ENCODE measurements at regions not wholly inside any gene's neighbourhood (a gene's known extent, or its start where the extent isn't known, plus 50 kb on each side); places are given as distances from the start of the nearest gene placed in this dataset.
"Not testable (repeated sequence)": the region's sequence is repeated elsewhere in the genome, so short reads cannot be mapped to it uniquely, and the experiment has no call there.

DNA sequence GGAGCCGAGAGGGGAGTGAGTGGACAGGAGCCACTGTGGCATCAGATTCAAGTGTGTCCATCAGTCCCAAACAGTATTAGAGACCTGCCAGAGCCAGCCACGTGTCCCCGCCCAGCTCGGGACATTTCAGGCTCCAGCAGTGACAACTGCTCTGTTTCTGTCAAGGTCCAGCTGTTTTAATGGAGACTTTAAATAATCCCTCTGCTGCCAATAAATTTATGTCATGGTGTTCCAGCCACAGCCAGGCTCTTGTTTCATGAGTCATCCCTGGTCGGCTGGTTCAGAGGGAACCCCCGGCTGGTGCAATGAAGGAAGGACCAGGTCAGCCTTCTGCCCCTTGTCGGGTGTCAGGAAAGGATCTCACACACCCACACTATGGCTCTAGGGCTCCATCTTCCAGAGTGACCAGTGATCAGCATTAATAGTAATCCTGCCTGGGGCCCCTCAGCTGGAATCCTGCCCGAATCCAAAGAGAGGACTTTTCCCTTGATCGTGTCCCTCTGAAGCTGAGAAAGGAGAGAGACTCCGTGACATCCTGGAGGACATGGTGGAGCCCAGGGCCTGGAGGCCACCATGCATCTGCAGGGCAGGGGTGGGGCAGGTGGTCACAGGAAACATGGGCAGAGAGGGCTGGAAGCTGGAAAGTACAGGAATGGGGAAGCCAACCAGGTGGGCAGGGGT is 197.3 kb downstream of the MATN1 start:
- DNase-seq: no peak

DNA sequence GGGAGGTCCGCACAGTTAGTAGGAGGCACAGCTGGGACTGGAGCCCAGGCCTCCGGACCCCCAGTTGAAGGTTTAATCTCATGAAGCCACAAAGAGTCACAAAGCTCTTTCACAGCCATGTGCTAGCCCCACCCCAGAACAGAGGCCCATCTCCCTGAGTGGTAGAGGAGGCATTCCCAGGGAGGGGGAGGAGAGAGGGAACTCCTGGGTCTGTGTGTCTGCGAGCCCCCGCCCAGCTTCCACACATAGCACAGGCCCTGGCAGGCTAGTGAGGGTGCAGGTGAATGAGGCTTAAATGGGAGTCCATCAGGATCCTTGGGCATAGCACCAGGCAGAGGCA is 197.8 kb downstream of the MATN1 start:
- DNase-seq: no peak

DNA sequence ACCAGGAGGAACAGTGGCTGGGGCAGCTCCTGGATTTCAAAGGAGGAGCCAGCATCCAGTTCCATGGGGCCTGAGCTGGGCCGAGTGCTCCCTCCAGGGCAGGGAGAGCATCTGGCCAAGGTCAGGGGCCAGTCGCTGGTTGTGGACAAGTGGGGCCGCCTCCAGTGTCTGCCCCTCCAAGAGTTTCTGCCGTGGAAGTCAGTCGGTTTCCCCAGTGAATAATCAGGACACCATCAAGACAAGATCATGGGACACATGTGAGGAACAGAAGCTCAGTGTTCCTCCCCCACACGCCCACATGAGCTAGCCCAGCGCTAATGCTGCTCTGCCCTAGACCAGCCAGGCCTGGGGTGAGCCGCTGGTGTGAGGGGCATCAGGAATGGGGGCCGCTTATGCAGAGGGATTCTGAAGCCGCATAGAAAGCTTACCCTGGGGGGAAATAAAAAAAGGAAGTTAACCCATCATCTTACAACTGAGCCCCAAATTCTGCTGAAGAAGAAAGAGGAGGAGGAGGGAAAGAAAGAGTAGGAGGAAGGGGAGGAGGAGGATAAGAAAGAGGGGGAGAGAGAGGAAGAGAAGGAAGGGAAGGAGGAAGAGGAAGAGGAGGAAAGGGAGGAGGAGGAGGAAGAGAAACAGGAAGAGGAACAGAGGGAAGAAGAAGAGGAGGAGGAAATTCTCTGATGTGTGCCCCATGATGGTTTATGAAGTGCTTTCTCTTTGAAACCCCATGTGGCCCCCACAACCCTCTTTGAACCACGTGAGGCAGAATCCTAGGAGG is 198.4 kb downstream of the MATN1 start:
- DNase-seq: no peak

DNA sequence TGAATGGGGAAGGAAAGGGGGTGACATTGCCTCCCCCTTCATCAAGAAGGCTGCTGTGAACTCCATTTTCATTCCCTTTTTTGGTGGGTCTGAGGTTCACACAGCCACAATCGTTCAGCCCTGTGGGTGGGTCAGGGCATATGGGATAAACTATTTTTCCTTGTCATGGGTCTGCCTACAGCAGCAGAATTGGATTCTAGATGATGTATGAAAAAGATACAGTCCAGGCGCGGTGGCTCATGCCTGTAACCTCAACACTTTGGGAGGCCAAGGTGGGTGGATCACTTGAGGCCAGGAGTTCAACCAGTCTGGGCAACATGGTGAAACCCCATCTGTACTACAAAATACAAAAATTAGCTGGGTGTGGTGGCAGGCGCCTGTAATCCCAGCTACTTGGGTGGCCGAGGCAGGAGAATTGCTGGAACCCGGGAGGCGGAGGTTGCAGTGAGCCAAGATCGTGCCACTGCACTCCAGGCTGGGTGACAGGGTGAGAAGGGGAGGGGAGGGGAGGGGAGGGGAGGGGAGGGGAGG is 199.3 kb downstream of the MATN1 start:
- not testable (repeated sequence) for DNase-seq

DNA sequence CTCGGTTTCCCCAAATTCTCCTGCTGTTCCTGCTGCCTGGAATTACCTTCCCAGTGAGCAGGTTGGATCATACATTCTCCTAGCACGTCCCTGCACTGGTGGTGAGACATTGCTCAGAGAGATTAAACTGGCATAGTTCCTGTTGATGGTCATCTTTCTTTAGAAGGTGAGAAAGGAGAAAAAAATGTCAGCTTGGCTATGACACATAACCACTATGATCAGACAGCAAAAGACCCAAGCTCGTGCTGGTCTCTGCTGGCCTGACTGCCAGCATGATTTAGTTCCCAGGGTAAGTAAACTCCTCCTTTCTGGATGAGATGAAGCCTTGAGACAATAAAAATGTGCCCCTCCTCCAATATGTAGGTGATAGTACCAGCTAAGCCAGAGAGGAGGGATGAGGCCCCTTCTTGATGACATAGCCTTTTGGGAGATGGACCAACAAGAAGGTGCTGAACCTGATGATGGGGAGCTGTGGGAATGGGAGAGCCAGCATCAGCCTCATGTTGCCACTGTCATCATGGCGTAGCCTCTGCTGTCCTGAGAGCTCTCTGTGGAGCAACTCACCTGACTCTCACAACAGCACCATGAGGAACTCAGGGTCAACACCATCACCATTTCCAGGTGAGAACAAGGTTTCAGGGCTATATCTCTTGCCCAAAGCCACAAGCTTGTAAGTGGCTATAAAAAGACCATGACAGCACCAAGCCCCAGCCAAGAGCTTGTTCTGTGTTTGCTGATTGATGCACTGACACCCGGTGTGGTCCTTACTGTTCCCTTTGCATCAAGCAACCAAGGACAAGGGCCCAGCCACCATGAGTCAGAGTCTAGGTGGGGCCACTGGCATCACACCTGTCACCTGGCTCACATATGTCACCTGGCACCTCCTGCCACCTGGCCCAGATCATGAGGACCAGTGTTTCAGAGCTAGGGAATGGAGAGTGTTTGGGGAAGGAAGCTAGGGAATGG is 200.0 kb downstream of the MATN1 start:
- no peak for DNase-seq

DNA sequence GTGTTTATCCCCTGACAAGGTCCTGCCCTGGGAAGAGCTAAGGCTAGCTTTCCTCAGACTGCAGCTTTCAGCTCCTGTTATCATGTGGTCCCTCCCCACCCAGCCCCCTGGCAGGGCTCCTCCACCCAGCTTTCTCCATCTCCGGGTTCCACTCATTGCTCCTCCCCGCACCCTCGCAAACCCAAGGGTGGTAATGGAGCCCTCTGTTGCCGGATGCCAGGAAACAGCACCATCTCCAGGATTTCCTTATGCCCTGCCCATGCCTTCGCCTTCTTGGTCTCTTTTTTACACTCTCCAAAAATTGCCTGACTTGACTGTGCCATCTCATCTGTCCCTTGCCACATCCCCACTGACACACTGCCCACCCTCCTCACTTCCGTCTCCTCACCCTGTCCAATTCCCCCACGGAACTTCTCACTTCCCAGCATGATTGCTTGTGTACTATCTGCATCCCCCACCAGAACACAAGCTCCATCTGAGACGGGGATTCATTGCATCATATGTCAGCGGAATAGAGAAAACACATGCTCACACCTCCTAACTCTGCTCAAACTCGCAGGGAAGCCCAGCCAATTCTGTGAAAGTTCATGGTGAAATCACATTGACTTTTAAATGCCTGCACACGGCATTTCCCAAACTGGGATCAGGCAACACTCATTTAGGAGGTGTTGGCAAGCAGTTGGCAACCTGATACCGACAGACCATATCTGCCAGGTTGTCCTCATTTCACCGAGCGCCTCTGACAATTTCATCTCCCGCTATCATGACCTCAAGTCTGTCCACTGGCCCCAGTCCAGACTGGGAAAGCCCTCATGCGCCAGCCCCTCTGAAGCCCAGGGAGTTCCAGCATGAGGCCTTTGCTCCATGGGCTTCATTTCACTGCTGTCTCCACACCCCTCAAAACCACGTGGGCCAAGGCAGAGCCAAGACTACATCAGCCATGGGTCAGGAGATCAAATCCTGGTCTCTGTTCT is 201.1 kb downstream of the MATN1 start:
- no peak for DNase-seq

DNA sequence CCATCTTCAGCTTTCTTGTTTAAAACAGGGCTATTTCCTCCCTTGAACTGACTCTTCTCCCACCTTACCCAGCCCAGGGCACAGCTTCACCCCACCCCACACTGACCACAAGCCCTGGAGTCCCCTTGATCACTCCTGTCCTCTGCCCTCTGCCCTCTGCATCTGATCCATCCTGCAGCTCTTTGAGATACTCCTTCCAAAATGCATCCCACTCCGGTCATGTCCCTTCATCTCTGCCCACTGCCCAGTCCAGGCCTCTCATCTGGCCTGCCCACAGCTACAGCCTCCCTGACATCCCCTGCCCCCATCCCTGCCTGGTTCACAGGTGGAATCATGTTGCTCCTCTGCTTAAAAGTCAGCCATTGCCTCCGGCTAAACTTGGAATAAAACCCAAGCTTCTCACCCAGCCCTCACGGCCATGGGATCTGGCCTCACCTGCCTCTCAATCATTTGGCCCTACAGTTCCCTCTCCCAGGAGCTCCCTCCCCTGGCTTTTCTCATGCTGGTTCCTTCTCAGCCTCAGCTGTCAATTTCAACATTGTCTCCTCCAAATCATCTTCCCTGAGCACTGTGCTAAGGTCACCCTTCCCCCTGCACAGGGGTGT is 202.0 kb downstream of the MATN1 start:
- no peak for DNase-seq

DNA sequence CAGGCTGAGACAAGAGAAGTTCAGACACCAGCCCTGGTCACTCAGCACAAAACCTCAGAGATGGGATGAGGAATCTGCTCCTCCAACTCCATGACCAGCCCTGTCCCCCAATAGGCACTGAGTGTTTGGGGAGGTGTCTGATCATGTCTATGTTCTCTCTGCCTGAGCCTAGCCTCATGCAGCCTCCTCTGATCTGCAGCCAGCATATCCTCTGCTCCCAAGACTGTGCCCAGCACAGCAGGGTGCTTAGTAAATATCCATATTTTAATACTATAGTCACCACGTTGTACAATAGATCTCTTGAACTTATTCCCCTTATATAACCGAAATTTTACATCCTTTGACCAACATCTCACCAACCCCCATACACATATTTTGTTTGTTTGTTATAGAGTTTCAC is 202.9 kb downstream of the MATN1 start:
- no peak for DNase-seq

DNA sequence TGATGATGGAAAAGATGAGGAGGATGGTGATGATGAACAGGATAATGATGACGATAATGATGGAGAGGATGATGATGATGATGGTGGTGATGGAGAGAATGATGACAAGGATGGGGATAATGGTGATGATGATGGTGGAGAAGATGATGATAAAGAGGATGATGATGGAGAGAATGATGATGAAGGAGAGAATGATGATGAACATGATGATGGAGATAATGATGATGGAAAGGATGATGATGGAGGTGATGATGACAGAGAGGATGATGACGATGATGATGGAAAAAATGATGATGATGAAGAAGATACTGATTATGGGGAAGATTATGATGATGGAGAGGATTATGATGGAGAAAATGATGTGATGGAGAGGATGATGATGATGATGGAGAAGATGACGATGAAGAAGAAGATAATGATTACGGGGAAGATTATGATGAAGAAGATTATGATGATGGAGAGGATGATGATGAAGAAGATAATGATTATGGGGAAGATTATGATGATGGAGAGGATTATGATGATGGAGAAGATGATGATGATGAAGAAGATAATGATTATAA is 204.1 kb downstream of the MATN1 start:
- DNase-seq: no peak

DNA sequence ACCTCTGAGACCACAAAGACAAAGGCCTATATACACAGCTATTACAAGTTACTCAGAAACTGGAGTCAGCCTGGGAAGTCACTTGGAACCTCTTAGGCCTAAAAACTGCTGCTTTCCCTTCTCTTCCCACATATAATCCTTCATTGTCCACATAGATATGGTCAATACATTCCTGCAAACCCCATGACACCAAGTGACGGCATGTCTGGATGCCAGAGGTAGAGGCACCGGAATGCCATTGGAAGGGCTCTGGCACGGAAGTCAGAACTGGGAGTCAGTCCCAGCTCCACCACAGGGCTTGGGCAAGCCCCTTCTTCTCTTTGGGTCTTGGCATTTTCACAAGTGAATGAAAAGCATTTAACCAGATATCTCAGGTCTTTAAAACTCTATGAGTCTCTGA is 204.7 kb downstream of the MATN1 start:
- no peak for DNase-seq

DNA sequence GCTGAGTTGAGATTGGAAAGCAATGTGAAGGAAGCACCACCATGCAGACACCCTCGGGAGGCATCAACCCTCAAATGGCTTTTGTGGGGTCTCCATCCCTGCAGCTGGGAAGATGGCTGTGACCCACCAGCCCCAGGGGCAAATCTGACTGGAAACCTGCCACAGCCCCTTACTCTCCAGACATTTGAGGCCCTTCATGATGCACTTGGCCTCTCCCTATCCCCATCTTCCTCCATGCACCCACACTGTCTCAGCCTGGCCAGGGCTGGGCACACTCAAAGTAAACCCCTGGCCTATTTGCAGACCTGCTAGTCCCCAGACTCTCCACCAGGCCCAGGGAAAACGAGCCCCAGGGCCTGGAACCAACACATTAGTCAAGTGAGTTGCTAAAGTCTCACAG is 205.2 kb downstream of the MATN1 start:
- no peak for DNase-seq

DNA sequence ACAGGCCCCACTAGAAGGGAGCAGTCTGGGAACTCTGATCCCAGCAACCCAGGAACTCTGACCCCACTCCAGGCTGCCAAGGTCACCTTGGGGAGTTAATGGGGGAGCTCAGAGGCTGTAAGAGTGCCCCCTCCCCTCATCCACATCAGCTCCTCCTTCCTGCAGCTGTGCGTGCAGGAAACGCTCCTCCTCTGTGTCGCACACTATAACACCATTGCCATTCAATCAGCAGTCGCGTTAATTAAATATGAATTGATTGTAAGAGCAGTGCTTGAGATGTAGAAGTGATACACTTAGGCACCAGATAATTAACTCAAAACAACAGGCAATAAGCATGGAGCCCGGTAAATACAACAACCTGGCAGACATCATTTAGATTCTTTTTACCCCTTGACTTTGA is 205.7 kb downstream of the MATN1 start:
- not testable (repeated sequence) for DNase-seq

DNA sequence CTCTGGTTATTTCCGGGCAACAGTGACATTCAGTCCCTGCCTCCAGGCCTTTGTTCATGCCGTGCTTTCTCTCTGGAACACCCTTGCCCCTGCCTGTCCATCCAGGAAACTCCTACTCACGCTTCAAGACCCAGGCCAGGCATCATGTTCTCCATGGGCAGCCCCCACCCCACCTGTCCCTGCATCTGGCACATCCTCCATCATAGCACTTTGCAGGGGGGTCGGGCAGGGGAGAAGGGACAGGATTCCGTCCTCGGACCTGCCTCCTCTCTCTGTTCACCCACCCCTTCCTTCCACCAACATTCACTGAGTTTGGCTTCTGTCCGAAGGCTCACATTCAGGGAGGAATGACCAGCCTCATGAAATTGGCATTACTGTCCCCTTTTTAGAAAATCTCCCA is 206.1 kb downstream of the MATN1 start:
- not testable (repeated sequence) for DNase-seq

DNA sequence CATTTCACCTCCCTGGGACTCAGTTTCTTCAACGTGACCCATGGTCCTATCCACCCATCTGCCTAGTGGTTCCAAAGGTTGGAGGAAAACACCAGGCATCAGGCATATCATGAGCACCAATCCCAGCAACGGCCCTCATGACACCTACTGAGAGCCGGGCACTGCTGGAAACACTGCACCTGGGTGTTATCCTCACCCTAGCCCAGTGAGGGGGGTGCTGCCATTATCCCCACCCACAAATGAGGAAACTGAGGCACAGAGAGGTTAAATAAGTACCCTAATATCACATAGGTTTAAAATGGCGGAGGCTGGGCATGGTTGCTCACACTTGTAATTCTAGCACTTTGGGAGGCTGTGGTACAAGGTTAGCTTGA is 206.9 kb downstream of the MATN1 start:
- DNase-seq: no peak

DNA sequence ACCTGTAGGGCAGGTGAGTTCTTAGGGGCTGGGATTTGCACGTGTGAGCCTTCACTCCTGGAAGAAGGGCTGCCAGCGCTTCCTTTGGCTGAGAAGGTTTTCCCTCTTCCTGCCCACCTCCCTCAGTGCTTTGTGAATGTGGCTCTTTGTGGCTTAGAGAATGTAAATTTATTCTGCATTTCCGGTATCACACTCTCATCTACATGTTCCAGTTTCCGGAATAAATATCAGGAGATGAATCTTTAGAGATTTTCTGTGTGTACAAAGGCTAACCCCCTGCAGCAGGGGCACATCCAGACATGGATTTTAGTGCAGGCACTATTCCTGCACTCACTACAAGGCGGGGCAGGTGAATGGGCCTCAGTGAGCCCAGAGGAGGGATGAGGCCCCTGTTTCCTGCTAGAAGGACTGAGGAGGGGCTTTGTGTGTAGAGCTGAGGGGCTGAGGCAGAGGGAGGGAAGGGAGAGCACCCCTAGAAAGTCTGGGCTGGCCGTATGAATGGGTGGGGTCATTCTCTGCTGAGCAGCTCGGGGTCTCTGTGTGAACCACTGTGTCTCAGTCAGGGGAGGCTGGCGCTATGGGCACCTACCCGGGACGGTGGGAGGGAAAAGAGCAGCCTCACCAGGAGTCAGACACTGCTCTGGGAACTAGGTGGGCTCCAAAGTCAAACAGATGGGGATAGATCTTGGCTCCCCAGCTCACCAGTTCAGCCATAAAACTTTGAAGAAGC is 207.5 kb downstream of the MATN1 start:
- DNase-seq: no peak

DNA sequence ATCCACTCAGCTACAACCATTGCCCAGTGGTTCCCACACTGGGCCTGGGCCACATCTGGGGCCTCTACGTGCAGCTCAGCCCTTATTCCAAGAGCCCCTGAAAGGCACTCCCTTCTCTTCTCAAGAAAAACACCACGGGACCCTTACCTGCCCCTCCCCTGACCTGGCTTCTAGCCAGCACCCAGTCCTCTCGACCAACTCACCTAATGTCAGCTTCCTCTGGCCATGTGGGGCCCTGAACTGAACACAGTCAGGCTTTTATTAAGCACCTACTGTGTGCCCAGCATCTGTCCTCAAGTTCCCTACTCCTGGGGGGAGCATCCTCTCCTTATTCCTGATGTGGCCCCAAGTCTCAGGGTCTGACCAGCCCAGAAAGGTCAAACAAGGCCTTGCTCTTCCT is 208.4 kb downstream of the MATN1 start:
- no peak for DNase-seq

DNA sequence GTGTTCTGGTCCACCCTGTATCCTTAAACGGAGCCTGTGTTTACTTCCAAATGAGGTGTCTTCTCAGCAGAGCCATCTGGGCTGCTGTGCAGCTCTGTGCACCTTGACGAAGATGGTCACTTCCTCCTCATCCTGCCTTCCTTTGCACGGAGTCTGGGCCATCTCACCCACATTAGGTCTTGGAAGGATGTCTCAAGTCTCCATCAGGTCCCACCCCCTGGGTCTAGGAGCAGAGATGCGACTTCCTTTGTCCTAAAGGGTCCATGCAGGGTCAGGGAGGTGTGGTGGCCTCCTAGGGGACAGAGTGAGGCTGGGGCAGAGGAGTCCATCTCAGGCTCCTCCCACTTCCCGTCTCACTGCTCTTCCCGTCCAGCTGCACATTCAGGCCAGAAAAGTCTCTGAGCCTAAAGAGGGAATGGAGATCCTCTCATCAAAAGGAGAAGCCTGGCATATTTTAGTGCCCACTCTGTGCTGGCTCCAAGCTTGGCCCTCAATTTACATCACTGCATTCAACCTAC is 209.2 kb downstream of the MATN1 start:
- DNase-seq: no peak

DNA sequence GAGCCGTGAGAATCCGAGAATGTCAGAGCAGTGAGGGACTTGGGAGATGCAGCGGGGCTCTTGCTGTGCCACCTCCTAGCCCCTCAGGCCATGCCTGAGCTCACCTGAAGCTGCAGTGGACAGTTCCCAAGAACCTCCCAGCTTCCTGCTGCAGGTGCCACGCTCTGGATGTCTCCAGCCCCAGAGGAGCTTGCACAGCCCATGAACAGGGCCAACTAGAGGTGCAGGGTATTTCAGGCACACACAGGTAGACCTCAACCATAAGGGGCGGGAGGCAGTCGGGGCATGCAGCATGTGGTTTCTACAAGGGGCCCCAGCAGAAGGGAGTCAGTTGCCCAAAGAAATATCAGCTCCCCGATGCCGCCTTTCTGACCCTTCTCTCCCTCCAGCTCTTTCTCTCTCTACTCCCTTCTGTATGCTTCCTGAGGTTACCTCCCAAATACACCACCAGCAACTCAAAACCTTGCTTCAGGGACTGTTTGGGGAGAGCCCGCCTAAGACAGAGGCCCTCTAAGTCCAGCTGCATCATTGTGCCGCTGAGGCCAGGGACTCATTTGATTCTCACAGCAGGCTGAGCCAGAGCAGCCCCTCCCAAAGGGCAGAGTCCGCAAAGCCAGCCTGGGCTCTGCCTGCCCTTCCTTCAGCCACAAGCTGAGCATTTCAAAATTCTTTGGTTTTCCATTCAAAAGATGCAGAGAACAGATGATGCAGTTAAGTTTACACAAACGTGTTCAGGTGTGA is 209.8 kb downstream of the MATN1 start:
- no peak for DNase-seq

DNA sequence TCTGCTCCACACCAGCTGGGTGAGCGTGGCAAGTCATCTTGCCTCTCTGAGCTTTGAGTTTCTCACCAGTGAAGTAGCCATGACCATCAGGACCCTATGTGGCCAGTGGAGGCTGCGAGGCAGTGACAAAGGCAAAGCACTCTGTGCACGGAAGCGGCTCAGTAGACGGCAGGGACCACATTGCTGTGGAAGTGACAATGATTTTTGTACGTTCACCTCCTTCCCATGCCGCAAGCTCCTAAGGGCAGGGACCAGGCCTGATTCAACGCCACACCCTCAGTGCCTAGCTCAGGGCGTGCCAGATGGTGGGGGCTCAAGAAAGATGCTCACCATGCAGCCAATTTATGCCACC is 210.5 kb downstream of the MATN1 start:
- DNase-seq: no peak

Data from GDM1 (cell line).